HepG2 (cell line): ENCODE measurements at regions not wholly inside any gene's neighbourhood (a gene's known extent, or its start where the extent isn't known, plus 50 kb on each side); places are given as distances from the start of the nearest gene placed in this dataset.

Experiments
- CEBPZ ChIP-seq: IDR thresholded peaks from 2 replicates; pipeline ENCODE4 v1.6.1; 2012; ENCODE audit warnings: low read length, improper control_type of control experiment
- MTA1 ChIP-seq: sonication (generic); formaldehyde crosslinking; IDR thresholded peaks from 2 replicates; pipeline ENCODE4 v1.4.0; 2020; ENCODE audit warnings: missing genetic modification reagents, mild to moderate bottlenecking, borderline replicate concordance
- ZNF605 ChIP-seq: sonication (generic); formaldehyde crosslinking; IDR thresholded peaks from 2 replicates; pipeline ENCODE4 v1.8.0; 2022; ENCODE audit warnings: mild to moderate bottlenecking, missing genetic modification reagents
- ZNF644 ChIP-seq: IDR thresholded peaks from 2 replicates; pipeline ENCODE4 v1.6.1; 2016; ENCODE audit warnings: low read depth
- ZNF724P ChIP-seq: sonication (generic); formaldehyde crosslinking; IDR thresholded peaks from 2 replicates; pipeline ENCODE4 v1.8.0; 2022; ENCODE audit warnings: missing genetic modification reagents, borderline replicate concordance
- ZNF841 ChIP-seq: sonication (generic); formaldehyde crosslinking; IDR thresholded peaks from 2 replicates; pipeline ENCODE4 v1.8.1; 2023; ENCODE audit warnings: missing genetic modification reagents, borderline replicate concordance
- ZNF891 ChIP-seq: sonication (generic); formaldehyde crosslinking; IDR thresholded peaks from 2 replicates; pipeline ENCODE4 v1.5.0; 2020; ENCODE audit warnings: mild to moderate bottlenecking, missing genetic modification reagents
- TF ChIP-seq, protein P1 (sequence below): sonication (generic); formaldehyde crosslinking; IDR thresholded peaks from 2 replicates; pipeline ENCODE4 v1.5.1; 2020; ENCODE audit warnings: mild to moderate bottlenecking, missing genetic modification reagents, borderline replicate concordance

DNA sequence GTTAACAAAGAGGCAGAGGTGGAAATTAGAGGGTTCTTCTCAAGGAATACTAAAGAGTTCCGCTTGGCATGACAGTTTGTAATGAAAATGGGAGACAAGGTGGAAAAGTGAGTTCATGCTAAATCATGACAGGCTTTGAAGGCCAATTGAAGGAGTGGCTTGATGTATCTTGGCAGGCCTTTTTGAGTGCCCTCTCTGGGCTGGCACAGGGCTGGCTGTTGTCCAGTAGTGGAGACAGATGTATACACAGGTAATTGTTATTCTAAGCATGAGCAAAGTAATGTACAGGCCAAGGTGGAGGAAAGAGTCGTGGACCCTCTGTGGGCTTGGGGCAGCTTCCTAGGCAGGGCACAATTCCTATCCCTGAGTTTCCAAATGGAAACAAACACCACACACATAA lies 196.7 kb upstream of the GALNT2 start (continued):
- TF ChIP-seq CEBPZ (no peak), ZNF605 (no peak), ZNF644 (CRISPR knock-in tag) (no peak), ZNF841 (CRISPR knock-in tag) (no peak), ZNF724P (CRISPR knock-in tag) (no peak), MTA1 (CRISPR knock-in tag) (no peak), ZNF891 (CRISPR knock-in tag) (no peak)
- TF ChIP-seq, protein P1, sequence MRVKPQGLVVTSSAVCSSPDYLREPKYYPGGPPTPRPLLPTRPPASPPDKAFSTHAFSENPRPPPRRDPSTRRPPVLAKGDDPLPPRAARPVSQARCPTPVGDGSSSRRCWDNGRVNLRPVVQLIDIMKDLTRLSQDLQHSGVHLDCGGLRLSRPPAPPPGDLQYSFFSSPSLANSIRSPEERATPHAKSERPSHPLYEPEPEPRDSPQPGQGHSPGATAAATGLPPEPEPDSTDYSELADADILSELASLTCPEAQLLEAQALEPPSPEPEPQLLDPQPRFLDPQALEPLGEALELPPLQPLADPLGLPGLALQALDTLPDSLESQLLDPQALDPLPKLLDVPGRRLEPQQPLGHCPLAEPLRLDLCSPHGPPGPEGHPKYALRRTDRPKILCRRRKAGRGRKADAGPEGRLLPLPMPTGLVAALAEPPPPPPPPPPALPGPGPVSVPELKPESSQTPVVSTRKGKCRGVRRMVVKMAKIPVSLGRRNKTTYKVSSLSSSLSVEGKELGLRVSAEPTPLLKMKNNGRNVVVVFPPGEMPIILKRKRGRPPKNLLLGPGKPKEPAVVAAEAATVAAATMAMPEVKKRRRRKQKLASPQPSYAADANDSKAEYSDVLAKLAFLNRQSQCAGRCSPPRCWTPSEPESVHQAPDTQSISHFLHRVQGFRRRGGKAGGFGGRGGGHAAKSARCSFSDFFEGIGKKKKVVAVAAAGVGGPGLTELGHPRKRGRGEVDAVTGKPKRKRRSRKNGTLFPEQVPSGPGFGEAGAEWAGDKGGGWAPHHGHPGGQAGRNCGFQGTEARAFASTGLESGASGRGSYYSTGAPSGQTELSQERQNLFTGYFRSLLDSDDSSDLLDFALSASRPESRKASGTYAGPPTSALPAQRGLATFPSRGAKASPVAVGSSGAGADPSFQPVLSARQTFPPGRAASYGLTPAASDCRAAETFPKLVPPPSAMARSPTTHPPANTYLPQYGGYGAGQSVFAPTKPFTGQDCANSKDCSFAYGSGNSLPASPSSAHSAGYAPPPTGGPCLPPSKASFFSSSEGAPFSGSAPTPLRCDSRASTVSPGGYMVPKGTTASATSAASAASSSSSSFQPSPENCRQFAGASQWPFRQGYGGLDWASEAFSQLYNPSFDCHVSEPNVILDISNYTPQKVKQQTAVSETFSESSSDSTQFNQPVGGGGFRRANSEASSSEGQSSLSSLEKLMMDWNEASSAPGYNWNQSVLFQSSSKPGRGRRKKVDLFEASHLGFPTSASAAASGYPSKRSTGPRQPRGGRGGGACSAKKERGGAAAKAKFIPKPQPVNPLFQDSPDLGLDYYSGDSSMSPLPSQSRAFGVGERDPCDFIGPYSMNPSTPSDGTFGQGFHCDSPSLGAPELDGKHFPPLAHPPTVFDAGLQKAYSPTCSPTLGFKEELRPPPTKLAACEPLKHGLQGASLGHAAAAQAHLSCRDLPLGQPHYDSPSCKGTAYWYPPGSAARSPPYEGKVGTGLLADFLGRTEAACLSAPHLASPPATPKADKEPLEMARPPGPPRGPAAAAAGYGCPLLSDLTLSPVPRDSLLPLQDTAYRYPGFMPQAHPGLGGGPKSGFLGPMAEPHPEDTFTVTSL (CRISPR knock-in tag): no peak
- TF ChIP-seq, all 625 proteins: peak for 0
